ENCODE measurements at regions not wholly inside any gene's neighbourhood (a gene's known extent, or its start where the extent isn't known, plus 50 kb on each side); places are given as distances from the start of the nearest gene placed in this dataset.

GRCh38 chr2:162915858-162916257, 77.3 kb upstream of the KCNH7 start:
- H3K4me1 Mint-ChIP-seq: no peaks in the 10 kb centered on the region
- no peak overlapping the region for H3K4me3 Mint-ChIP-seq
- intact Hi-C loops (cut with micrococcal nuclease): no loop called here
- POLR2A ChIA-PET: no interaction called here
- H3K27ac Mint-ChIP-seq: no peak overlapping the region
- CTCF ChIA-PET: no interaction called here
- DNase-seq (no peak), ATAC-seq (ENCODE audit: low read depth) (no peak)
- H3K9me3 ChIP-seq (ENCODE audit: control extremely low read depth in 1 of 3, control insufficient read depth in 2 of 3, insufficient read depth in 1 of 3, low read length in 2 of 3): peaks cover 0 to 9% (median 0%) of the 10 kb centered on the region in 3 donors
- no peak overlapping the region for H3K4me2 ChIP-seq (replicated peaks; ENCODE audit: low read depth, low read length, poor library complexity, severe bottlenecking)
- no peaks in the 10 kb centered on the region for H3K27me3 Mint-ChIP-seq
- no peaks in the 10 kb centered on the region for H3K27me3 ChIP-seq (replicated peaks in 1 of 4; ENCODE audit: control extremely low read depth in 1 of 4, control insufficient read depth in 3 of 4, insufficient read depth in 4 of 4, low read length in 3 of 4)
- no peaks in the 10 kb centered on the region for H3K4me1 ChIP-seq (ENCODE audit: control insufficient read depth in 2 of 2, insufficient read depth in 2 of 2, low read length in 2 of 2)
- peaks cover 3% of the 10 kb centered on the region for H3K9me3 Mint-ChIP-seq (ENCODE audit: insufficient read depth)
- TF ChIP-seq EZH2 (IDR thresholded peaks at IDR 0.05; ENCODE audit: borderline replicate concordance, insufficient read depth, low read depth, low read length, poor library complexity, severe bottlenecking): no peak
- TF ChIP-seq CTCF (IDR thresholded peaks at IDR 0.05): no peak
- no peaks in the 10 kb centered on the region for H3K79me2 ChIP-seq (ENCODE audit: control insufficient read depth, insufficient read depth, low read length)
- H2AFZ ChIP-seq (ENCODE audit: insufficient read depth, low read depth, low read length, poor library complexity, severe bottlenecking): no peak overlapping the region
- H3K36me3 ChIP-seq (replicated peaks in 1 of 2; ENCODE audit: control extremely low read depth in 1 of 2, control insufficient read depth in 1 of 2, extremely low read depth in 1 of 2, insufficient read depth in 2 of 2, low read length in 1 of 2): no peaks in the 10 kb centered on the region
- 98% methylated on average over 7 of the region's 8 CpGs for WGBS (ENCODE audit: insufficient coverage)
- no peak overlapping the region for H3K4me3 ChIP-seq (ENCODE audit: control extremely low read depth in 1 of 5, extremely low read depth in 1 of 5, insufficient read depth in 1 of 5, low read depth in 2 of 5, low read length in 4 of 5)
- H3K9ac ChIP-seq (ENCODE audit: low read length): no peak overlapping the region
- no peaks in the 10 kb centered on the region for H4K20me1 ChIP-seq (ENCODE audit: control insufficient read depth, insufficient read depth, low read length, poor library complexity, severe bottlenecking)
- H3K27ac ChIP-seq (ENCODE audit: low read length in 2 of 2): no peak overlapping the region

GRCh38 chr2:162914161-162914560, 75.6 kb upstream of the KCNH7 start:
- Histone ChIP-seq H3K9ac (ENCODE audit: low read length) (no peak overlapping the region), H3K4me1 (ENCODE audit: control insufficient read depth in 2 of 2, insufficient read depth in 2 of 2, low read length in 2 of 2) (no peaks in the 10 kb centered on the region), H3K9me3 (ENCODE audit: control extremely low read depth in 1 of 3, control insufficient read depth in 2 of 3, insufficient read depth in 1 of 3, low read length in 2 of 3) (peaks cover 0 to 9% (median 0%) of the 10 kb centered on the region in 3 donors), H3K27ac (ENCODE audit: low read length in 2 of 2) (no peak overlapping the region), H4K20me1 (ENCODE audit: control insufficient read depth, insufficient read depth, low read length, poor library complexity, severe bottlenecking) (no peaks in the 10 kb centered on the region), H2AFZ (ENCODE audit: insufficient read depth, low read depth, low read length, poor library complexity, severe bottlenecking) (no peak overlapping the region), H3K79me2 (ENCODE audit: control insufficient read depth, insufficient read depth, low read length) (no peaks in the 10 kb centered on the region), H3K4me2 (replicated peaks; ENCODE audit: low read depth, low read length, poor library complexity, severe bottlenecking) (no peak overlapping the region), H3K27me3 (replicated peaks in 1 of 4; ENCODE audit: control extremely low read depth in 1 of 4, control insufficient read depth in 3 of 4, insufficient read depth in 4 of 4, low read length in 3 of 4) (no peaks in the 10 kb centered on the region), H3K36me3 (replicated peaks in 1 of 2; ENCODE audit: control extremely low read depth in 1 of 2, control insufficient read depth in 1 of 2, extremely low read depth in 1 of 2, insufficient read depth in 2 of 2, low read length in 1 of 2) (no peaks in the 10 kb centered on the region), H3K4me3 (ENCODE audit: control extremely low read depth in 1 of 5, extremely low read depth in 1 of 5, insufficient read depth in 1 of 5, low read depth in 2 of 5, low read length in 4 of 5) (no peak overlapping the region)
- Mint-ChIP-seq H3K27ac (no peak overlapping the region), H3K4me3 (no peak overlapping the region), H3K27me3 (no peaks in the 10 kb centered on the region), H3K9me3 (ENCODE audit: insufficient read depth) (peaks cover 3% of the 10 kb centered on the region), H3K4me1 (no peaks in the 10 kb centered on the region)
- intact Hi-C loops (cut with micrococcal nuclease): no loop called here
- CTCF ChIA-PET: no interaction called here
- DNase-seq (no peak), ATAC-seq (ENCODE audit: low read depth) (no peak)
- POLR2A ChIA-PET: no interaction called here
- WGBS (ENCODE audit: insufficient coverage): 100% methylated on average over 1 of the region's 2 CpGs
- TF ChIP-seq EZH2 (IDR thresholded peaks at IDR 0.05; ENCODE audit: borderline replicate concordance, insufficient read depth, low read depth, low read length, poor library complexity, severe bottlenecking) (no peak), CTCF (IDR thresholded peaks at IDR 0.05) (no peak)
